MM.1S (cell line): ENCODE measurements at regions not wholly inside any gene's neighbourhood (a gene's known extent, or its start where the extent isn't known, plus 50 kb on each side); places are given as distances from the start of the nearest gene placed in this dataset.

ENCODE experiments used
- DNase-seq: peaks from one replicate; pipeline ENCODE4 v3.0.0-alpha.2; 2015
- H2AFZ ChIP-seq: fragments of 300-600 bp; sonication (generic); 2 replicates; pipeline ENCODE4 v1.6.0; 2016; ENCODE audit warnings: antibody characterized with exemption, low read length
- H3F3A ChIP-seq: fragments of 300-600 bp; sonication (generic); 2 replicates; pipeline ENCODE4 v1.6.1; 2016; ENCODE audit warnings: mild to moderate bottlenecking, antibody characterized with exemption, low read length, moderate library complexity, mixed read lengths; ENCODE audit not compliant: insufficient read depth
- H3K27ac ChIP-seq: fragments of 300-600 bp; sonication (generic); 2 replicates; pipeline ENCODE4 v1.5.1; 2016; ENCODE audit warnings: mild to moderate bottlenecking, low read length
- H3K27me3 ChIP-seq: fragments of 300-600 bp; sonication (generic); replicated peaks from 2 replicates; pipeline ENCODE4 v1.6.0; 2016; ENCODE audit warnings: low read length; ENCODE audit not compliant: insufficient read depth
- H3K36me3 ChIP-seq: fragments of 300-600 bp; sonication (generic); replicated peaks from 2 replicates; pipeline ENCODE4 v1.6.1; 2016; ENCODE audit warnings: mild to moderate bottlenecking, low read length, mixed read lengths; ENCODE audit not compliant: insufficient read depth
- H3K4me1 ChIP-seq: fragments of 300-600 bp; sonication (generic); 2 replicates; pipeline ENCODE4 v1.6.1; 2016; ENCODE audit warnings: low read length, mixed read lengths
- H3K4me2 ChIP-seq: fragments of 300-600 bp; sonication (generic); 2 replicates; pipeline ENCODE4 v1.6.0; 2016; ENCODE audit warnings: low read depth, low read length
- H3K4me3 ChIP-seq: fragments of 300-600 bp; sonication (generic); 2 replicates; pipeline ENCODE4 v1.5.1; 2016; ENCODE audit warnings: low read length, mixed read lengths
- H3K79me2 ChIP-seq: fragments of 300-600 bp; sonication (generic); 2 replicates; pipeline ENCODE4 v1.6.1; 2016; ENCODE audit warnings: mixed run types, low read length, mixed read lengths
- H3K9ac ChIP-seq: fragments of 300-600 bp; sonication (generic); 2 replicates; pipeline ENCODE4 v1.6.1; 2016; ENCODE audit warnings: low read length, mixed read lengths
- H3K9me2 ChIP-seq: fragments of 300-600 bp; sonication (generic); replicated peaks from 2 replicates; pipeline ENCODE4 v1.6.1; 2016; ENCODE audit warnings: mild to moderate bottlenecking, low read length, mixed read lengths; ENCODE audit not compliant: insufficient read depth
- H3K9me3 ChIP-seq: fragments of 300-600 bp; sonication (generic); replicated peaks from 2 replicates; pipeline ENCODE4 v1.6.1; 2016; ENCODE audit warnings: mild to moderate bottlenecking, low read length, mixed read lengths; ENCODE audit not compliant: insufficient read depth
- H4K20me1 ChIP-seq: fragments of 300-600 bp; sonication (generic); 2 replicates; pipeline ENCODE4 v1.6.1; 2016; ENCODE audit warnings: mild to moderate bottlenecking, low read length, moderate library complexity, mixed read lengths; ENCODE audit not compliant: insufficient read depth
- CTCF ChIP-seq: fragments of 300-600 bp; sonication (generic); IDR thresholded peaks from 2 replicates; pipeline ENCODE4 v1.5.1; 2016; ENCODE audit warnings: antibody characterized with exemption, low read length, mixed read lengths
- EZH2 ChIP-seq: fragments of 300-600 bp; sonication (generic); optimal IDR thresholded peaks from 2 replicates; pipeline ENCODE3; 2017; ENCODE audit warnings: low read depth, mild to moderate bottlenecking, antibody characterized with exemption, low read length, mixed read lengths
- EZH2phosphoT487 ChIP-seq: fragments of 300-600 bp; sonication (generic); IDR thresholded peaks from 2 replicates; pipeline ENCODE4 v1.6.1; 2018; ENCODE audit warnings: antibody characterized with exemption, low read length

- Histone ChIP-seq H3K4me2 (no peak overlapping the region), H4K20me1 (no peaks in the 10 kb centered on the region), H3K9me3 (no peaks in the 10 kb centered on the region)
Measured at GRCh38 chr10:25743832-25744231, 190.2 kb upstream of the MYO3A start.

GRCh38 chr10:25744574-25744973 is 189.5 kb upstream of the MYO3A start:
- no peak overlapping the region for H3K4me3 ChIP-seq
- no peak overlapping the region for H2AFZ ChIP-seq
- H3K9me3 ChIP-seq = no peaks in the 10 kb centered on the region
- no peaks in the 10 kb centered on the region for H3K4me1 ChIP-seq
- TF ChIP-seq CTCF (no peak), EZH2 (no peak), EZH2phosphoT487 (no peak)
- H3K9ac ChIP-seq = no peak overlapping the region
- no peaks in the 10 kb centered on the region for H3K27me3 ChIP-seq
- no peaks in the 10 kb centered on the region for H3K36me3 ChIP-seq
- H3K79me2 ChIP-seq = no peaks in the 10 kb centered on the region
- H3K4me2 ChIP-seq = no peak overlapping the region
- no peak for DNase-seq
- H3K9me2 ChIP-seq = no peaks in the 10 kb centered on the region
- no peak overlapping the region for H3K27ac ChIP-seq
- no peaks in the 10 kb centered on the region for H3F3A ChIP-seq
- H4K20me1 ChIP-seq = no peaks in the 10 kb centered on the region

More at GRCh38 chr10:25743832-25744231, 190.2 kb upstream of the MYO3A start:
- Histone ChIP-seq H3K4me1 (no peaks in the 10 kb centered on the region), H3K27ac (no peak overlapping the region), H3K79me2 (no peaks in the 10 kb centered on the region), H3F3A (no peaks in the 10 kb centered on the region), H2AFZ (no peak overlapping the region), H3K4me3 (no peak overlapping the region), H3K27me3 (no peaks in the 10 kb centered on the region), H3K36me3 (no peaks in the 10 kb centered on the region), H3K9me2 (no peaks in the 10 kb centered on the region), H3K9ac (no peak overlapping the region)
- TF ChIP-seq CTCF (no peak), EZH2phosphoT487 (no peak), EZH2 (no peak)
- DNase-seq = no peak

- Histone ChIP-seq H3K4me3 (no peak overlapping the region), H2AFZ (no peak overlapping the region), H3K9me2 (no peaks in the 10 kb centered on the region), H3K27ac (no peak overlapping the region), H3K9me3 (no peaks in the 10 kb centered on the region), H3K79me2 (no peaks in the 10 kb centered on the region), H3K36me3 (no peaks in the 10 kb centered on the region), H3F3A (no peaks in the 10 kb centered on the region), H4K20me1 (no peaks in the 10 kb centered on the region), H3K4me1 (no peaks in the 10 kb centered on the region), H3K9ac (no peak overlapping the region), H3K27me3 (no peaks in the 10 kb centered on the region), H3K4me2 (no peak overlapping the region)
- no peak for TF ChIP-seq EZH2
- TF ChIP-seq CTCF = no peak
- DNase-seq = no peak
Measured at GRCh38 chr10:25745976-25746375, 188.1 kb upstream of the MYO3A start.

- H3K9me3 ChIP-seq = no peaks in the 10 kb centered on the region
Measured at GRCh38 chr10:25747084-25747483, 186.9 kb upstream of the MYO3A start.

More at GRCh38 chr10:25747084-25747483, 186.9 kb upstream of the MYO3A start:
- H3K79me2 ChIP-seq = no peaks in the 10 kb centered on the region
- H2AFZ ChIP-seq = no peak overlapping the region
- no peaks in the 10 kb centered on the region for H4K20me1 ChIP-seq
- H3K4me2 ChIP-seq = no peak overlapping the region
- no peaks in the 10 kb centered on the region for H3K9me2 ChIP-seq
- no peak overlapping the region for H3K4me3 ChIP-seq
- H3F3A ChIP-seq = no peaks in the 10 kb centered on the region
- H3K27me3 ChIP-seq = no peaks in the 10 kb centered on the region
- TF ChIP-seq CTCF (no peak), EZH2 (no peak), EZH2phosphoT487 (no peak)
- no peak for DNase-seq
- no peaks in the 10 kb centered on the region for H3K36me3 ChIP-seq
- H3K4me1 ChIP-seq = no peaks in the 10 kb centered on the region
- H3K9ac ChIP-seq = no peak overlapping the region
- H3K27ac ChIP-seq = no peak overlapping the region
